ENCODE measurements at regions not wholly inside any gene's neighbourhood (a gene's known extent, or its start where the extent isn't known, plus 50 kb on each side); places are given as distances from the start of the nearest gene placed in this dataset.

GRCh38 chr9:13567833-13568232 lies 288.3 kb upstream of the MPDZ start:
- TF ChIP-seq ZFP30 (CRISPR knock-in tag; IDR thresholded peaks at IDR 0.05; ENCODE audit: borderline replicate concordance) (no peak), POLR2AphosphoS5 (IDR thresholded peaks at IDR 0.05; ENCODE audit: control insufficient read depth, insufficient read depth, low read depth, low read length) (no peak), CREB1 (IDR thresholded peaks at IDR 0.05) (no peak), CREB1 (CRISPR knock-in tag; IDR thresholded peaks at IDR 0.05) (no peak), TEAD4 (IDR thresholded peaks at IDR 0.05; ENCODE audit: low read length) (no peak), TEAD4 (CRISPR knock-in tag; IDR thresholded peaks at IDR 0.05; ENCODE audit: borderline replicate concordance) (no peak), ZNF124 (CRISPR knock-in tag; IDR thresholded peaks at IDR 0.05) (no peak), CTCF (IDR thresholded peaks at IDR 0.05 in 2 of 3, conservative IDR thresholded peaks at IDR 0.05 in 1 of 3; ENCODE audit: insufficient read depth in 2 of 3, low read depth in 1 of 3, low read length in 3 of 3) (no peak)

Data from K562 (cell line).